Ascending aorta (tissue), 2 donors: ENCODE measurements at regions not wholly inside any gene's neighbourhood (a gene's known extent, or its start where the extent isn't known, plus 50 kb on each side); places are given as distances from the start of the nearest gene placed in this dataset.

Experiments used
- DNase-seq, 2 donors: peaks; one replicate each; pipeline ENCODE4 v3.0.0-alpha.2; 2019; ENCODE audit warnings: low spot score in 2 of 2
- H3K27ac ChIP-seq, 2 donors: fragments of 200-600 bp; sonication (generic); one replicate each; pipeline ENCODE4 v1.5.1; 2016 to 2017; ENCODE audit warnings: mild to moderate bottlenecking in 1 of 2
- H3K27me3 ChIP-seq: fragments of 200-600 bp; sonication (generic); one replicate; pipeline ENCODE4 v1.5.1; 2017
- H3K36me3 ChIP-seq, 2 donors: fragments of 200-600 bp; sonication (generic); one replicate each; pipeline ENCODE4 v1.5.1; 2016
- H3K4me1 ChIP-seq, 2 donors: fragments of 200-600 bp; sonication (generic); one replicate each; pipeline ENCODE4 v1.5.1; 2016 to 2017; ENCODE audit warnings: mild to moderate bottlenecking in 1 of 2
- H3K4me3 ChIP-seq, 2 donors: fragments of 200-600 bp; sonication (generic); one replicate each; pipeline ENCODE4 v1.5.1; 2016 to 2017; ENCODE audit warnings: mild to moderate bottlenecking in 1 of 2
- H3K9me3 ChIP-seq, 2 donors: fragments of 200-600 bp; sonication (generic); one replicate each; pipeline ENCODE4 v1.5.1; 2016
- CTCF ChIP-seq, 3 experiments: fragments of 200-600 bp in 2 of 3; fragments of 450-650 bp in 1 of 3; sonication (generic) in 2 of 3; IDR thresholded peaks; one replicate each; pipeline ENCODE4 v1.5.1; 2016 to 2019; ENCODE audit warnings: antibody characterized with exemption in 3 of 3, mild to moderate bottlenecking in 1 of 3, moderate library complexity in 1 of 3
- intact Hi-C: fragments of 100-400 bp; cut with DNase I; formaldehyde crosslinking; loops from one replicate; pipeline ENCODE4 v1.15.1; 2023

GRCh38 chr7:155213385-155213784, 84.3 kb upstream of the INSIG1 start:
- TF ChIP-seq CTCF (IDR thresholded peaks at IDR 0.05): no peak
- intact Hi-C loops: no loop called here
- Histone ChIP-seq H3K36me3 (no peaks in the 10 kb centered on the region), H3K4me1 (no peaks in the 10 kb centered on the region), H3K27ac (no peak overlapping the region), H3K9me3 (no peaks in the 10 kb centered on the region), H3K27me3 (no peaks in the 10 kb centered on the region), H3K4me3 (no peak overlapping the region)
- DNase-seq: no peak

GRCh38 chr7:155213955-155214740, 83.5 kb upstream of the INSIG1 start:
- DNase-seq: no peak
- Histone ChIP-seq H3K9me3 (no peaks in the 10 kb centered on the region), H3K4me1 (no peaks in the 10 kb centered on the region), H3K36me3 (no peaks in the 10 kb centered on the region), H3K4me3 (no peak overlapping the region), H3K27ac (no peak overlapping the region), H3K27me3 (no peaks in the 10 kb centered on the region)
- intact Hi-C loops: no loop called here
- no peak for TF ChIP-seq CTCF (IDR thresholded peaks at IDR 0.05)

- no peak for DNase-seq
- Histone ChIP-seq H3K4me1 (no peaks in the 10 kb centered on the region), H3K27ac (no peak overlapping the region), H3K27me3 (no peaks in the 10 kb centered on the region), H3K36me3 (no peaks in the 10 kb centered on the region), H3K4me3 (no peak overlapping the region), H3K9me3 (no peaks in the 10 kb centered on the region)
- intact Hi-C loops: no loop called here
- no peak for TF ChIP-seq CTCF (IDR thresholded peaks at IDR 0.05)
Observed at GRCh38 chr7:155215576-155216325, 81.9 kb upstream of the INSIG1 start.

- Histone ChIP-seq H3K9me3 (no peaks in the 10 kb centered on the region), H3K4me1 (no peaks in the 10 kb centered on the region), H3K36me3 (no peaks in the 10 kb centered on the region), H3K27me3 (no peaks in the 10 kb centered on the region), H3K27ac (no peak overlapping the region), H3K4me3 (no peak overlapping the region)
- intact Hi-C loops: no loop called here
- no peak for TF ChIP-seq CTCF (IDR thresholded peaks at IDR 0.05)
- no peak for DNase-seq
Observed at GRCh38 chr7:155216475-155217272, 81.0 kb upstream of the INSIG1 start.

GRCh38 chr7:155217634-155218033, 80.0 kb upstream of the INSIG1 start:
- H3K4me3 ChIP-seq: no peak overlapping the region
- no peaks in the 10 kb centered on the region for H3K36me3 ChIP-seq
- DNase-seq: no peak
- no peak overlapping the region for H3K27ac ChIP-seq
- no peak for TF ChIP-seq CTCF (IDR thresholded peaks at IDR 0.05)
- no peaks in the 10 kb centered on the region for H3K9me3 ChIP-seq
- intact Hi-C loops: no loop called here
- H3K27me3 ChIP-seq: no peaks in the 10 kb centered on the region
- no peaks in the 10 kb centered on the region for H3K4me1 ChIP-seq
